ENCODE measurements at regions not wholly inside any gene's neighbourhood (a gene's known extent, or its start where the extent isn't known, plus 50 kb on each side); places are given as distances from the start of the nearest gene placed in this dataset.
A peak's percentile ranks its signal among the peaks of the same experiment; 100 is the strongest.

GRCh38 chr18:44258086-44258485, 422.6 kb upstream of the SETBP1 start:
- no peak for DNase-seq

GRCh38 chr18:44258576-44258975, 422.1 kb upstream of the SETBP1 start:
- DNase-seq, result no peak

DNA sequence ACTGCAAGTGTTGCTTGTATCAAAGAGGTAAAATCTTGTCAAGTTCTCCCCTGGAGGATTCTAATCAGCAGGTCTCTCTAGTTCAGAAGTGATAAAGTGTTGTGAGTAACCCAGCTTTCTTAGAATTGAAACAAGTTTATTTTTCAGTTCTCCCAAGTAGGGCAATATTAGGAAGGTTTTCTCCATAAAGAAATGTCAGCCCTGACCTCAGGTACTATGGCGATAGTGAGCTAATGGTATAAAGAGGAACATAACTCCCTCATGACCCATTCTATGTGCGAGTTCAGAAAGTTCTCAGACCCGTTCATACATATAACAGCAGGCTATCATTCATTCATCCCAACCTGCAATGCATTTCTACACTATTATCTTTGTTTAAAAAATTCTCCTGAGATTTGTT, 421.1 kb upstream of the SETBP1 start:
- no peak for DNase-seq

GRCh38 chr18:44265437-44265836, 415.3 kb upstream of the SETBP1 start:
- DNase-seq, result no peak

GRCh38 chr18:44273298-44273697, 407.4 kb upstream of the SETBP1 start:
- DNase-seq, result no peak

DNA sequence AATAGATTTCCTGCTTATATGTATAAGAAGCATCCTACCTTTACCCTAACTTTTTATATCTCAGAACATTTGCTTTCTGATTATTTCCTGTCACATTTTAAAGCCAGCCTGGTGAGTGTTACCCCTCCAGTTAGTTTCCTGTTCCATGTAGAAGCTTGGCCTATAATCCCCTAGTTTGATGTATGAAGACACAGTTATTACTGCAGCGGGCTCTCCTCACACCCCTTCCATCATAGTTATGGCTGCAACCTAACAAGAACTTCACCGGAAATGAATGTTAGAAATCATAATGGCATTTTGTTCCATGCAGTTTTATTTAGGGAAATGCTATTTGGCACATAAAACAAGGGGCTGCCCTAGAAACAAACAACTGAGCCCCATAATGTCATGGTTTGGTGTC, 400.2 kb upstream of the SETBP1 start:
- DNase-seq, result no peak

GRCh38 chr18:44286049-44286448, 394.6 kb upstream of the SETBP1 start:
- DNase-seq, result no peak

DNA sequence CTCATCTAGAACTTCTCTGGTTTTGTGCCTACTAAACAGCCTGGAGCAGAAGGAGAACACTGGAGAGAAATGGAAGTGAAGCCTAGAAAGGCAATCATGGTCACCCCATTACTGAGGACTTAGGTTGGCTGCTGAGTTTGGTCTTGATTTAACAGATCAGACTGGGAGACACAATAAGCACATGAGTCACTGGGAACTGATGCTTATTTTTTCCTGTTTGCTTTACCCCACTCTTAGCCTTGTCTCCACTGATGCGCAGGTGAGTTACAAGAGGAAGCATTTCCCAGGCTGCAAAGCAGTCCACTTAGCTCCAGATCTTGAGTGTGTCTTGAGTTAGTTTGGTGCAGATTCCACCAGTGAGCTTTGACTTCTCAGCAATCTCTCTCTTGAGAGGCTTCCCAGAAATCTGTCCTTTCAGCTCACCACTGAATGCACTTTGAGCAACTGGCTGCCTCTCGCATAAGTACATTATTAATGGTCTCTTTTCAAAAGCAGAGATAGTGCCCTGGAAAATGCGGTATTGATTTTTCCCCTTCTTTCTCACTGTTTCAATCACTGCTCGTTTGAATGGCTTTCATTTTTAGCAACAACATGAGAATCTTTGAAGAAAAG, 390.2 kb upstream of the SETBP1 start:
- DNase-seq, result no peak

GRCh38 chr18:44298566-44298965, 382.1 kb upstream of the SETBP1 start:
- no peak for DNase-seq

GRCh38 chr18:44309185-44309584, 371.5 kb upstream of the SETBP1 start:
- DNase-seq, result no peak

GRCh38 chr18:44320619-44321460, 359.8 kb upstream of the SETBP1 start:
- no peak for DNase-seq

- no peak for DNase-seq
Observed at GRCh38 chr18:44321868-44322590, 358.7 kb upstream of the SETBP1 start.

DNA sequence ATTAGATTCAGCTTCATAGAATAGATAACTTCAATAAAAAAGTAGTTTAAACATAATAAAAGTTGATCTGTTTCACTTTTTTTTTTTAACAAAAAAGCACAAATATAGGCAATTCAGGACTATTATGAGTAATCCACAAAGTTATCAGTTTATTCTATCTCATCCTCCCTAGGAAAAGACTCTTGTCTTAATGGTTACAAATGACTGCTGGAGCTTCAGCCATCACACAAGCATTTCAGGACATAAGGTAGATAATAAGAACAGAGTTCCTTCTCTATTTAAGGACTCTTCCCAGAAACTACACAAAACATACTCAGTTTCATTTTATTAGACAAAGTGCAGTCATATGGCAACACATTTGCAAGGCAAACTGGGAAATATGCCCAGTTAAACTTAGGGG, 357.6 kb upstream of the SETBP1 start:
- no peak for DNase-seq

DNA sequence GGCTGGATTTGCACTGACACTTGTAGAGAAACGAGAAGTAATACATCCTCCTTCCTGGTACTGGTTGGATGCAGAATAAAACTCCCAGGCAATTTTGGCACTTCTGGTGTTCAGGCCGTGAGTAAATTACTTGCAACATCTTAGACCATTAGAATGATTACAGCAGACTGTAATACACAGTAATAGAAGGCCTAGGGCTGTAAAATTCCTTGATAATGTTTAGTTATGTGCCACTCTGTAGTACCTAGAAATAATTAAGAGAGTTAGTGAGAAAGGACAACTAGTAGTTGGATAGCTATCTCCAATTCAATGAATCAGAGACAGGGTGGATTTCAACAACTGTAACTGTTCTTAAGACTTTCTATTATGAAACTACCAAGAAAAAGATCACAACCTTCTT, 356.3 kb upstream of the SETBP1 start:
- no peak for DNase-seq

DNA sequence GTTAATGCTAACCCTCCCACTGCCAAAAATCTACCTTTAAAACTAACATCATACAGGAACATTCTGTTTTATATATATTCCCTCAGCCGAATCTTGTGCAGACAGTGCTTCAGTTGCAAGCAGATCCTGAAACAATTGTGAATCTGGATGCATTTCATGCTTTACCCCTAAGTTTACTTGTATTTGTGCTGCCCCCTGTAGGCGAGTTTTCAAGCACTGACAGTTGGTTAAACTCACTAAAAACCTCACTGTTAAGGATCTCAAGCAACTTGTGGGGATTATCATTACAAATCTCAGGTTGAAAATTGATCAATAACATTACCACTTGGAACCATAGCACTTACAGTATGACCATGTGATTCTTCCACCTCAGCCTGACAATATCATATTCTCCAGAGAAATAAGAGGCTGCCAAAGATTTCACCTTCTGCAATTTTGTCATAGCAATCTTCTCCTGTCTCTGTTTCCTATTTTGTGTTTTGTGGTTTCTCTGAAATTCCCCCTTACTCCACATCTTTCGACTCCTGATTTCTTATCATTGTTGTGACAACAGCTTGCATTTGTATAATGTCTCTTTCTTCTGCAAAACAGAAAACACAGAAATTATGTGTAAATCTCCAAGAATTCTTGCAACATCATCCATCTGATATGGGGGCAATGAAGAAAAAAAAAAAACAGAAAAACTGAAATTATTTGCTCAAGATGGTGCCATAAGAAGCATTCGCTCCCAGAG, 354.6 kb upstream of the SETBP1 start:
- DNase-seq, result peak; percentile 33

- no peak for DNase-seq
Observed at GRCh38 chr18:44331656-44332570, 348.8 kb upstream of the SETBP1 start.

GRCh38 chr18:44341759-44342158, 338.9 kb upstream of the SETBP1 start:
- DNase-seq, result no peak

- no peak for DNase-seq
Observed at GRCh38 chr18:44342162-44342561, 338.5 kb upstream of the SETBP1 start.

DNA sequence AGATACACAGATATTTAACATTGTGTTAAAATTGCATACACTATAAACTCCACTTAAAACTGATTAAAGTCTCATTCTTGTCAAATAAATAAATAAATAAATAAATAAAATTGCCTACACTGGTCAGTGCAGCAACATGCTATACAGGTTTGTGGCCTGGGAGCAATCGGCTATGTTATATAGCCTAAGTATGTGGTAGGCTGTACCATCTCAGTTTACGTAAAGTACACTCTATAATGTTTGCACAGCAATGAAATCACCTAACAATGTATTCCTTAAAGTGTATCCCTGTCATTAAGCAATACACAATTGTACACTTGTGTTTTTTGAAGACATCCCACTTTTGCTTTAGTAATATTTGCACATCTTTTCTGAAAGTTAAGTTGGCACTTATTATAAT, 337.7 kb upstream of the SETBP1 start:
- no peak for DNase-seq

GRCh38 chr18:44343570-44343969, 337.1 kb upstream of the SETBP1 start:
- no peak for DNase-seq

GRCh38 chr18:44356566-44357157, 324.0 kb upstream of the SETBP1 start:
- DNase-seq, result no peak

GRCh38 chr18:44358402-44358801, 322.3 kb upstream of the SETBP1 start:
- DNase-seq, result no peak
